ENCODE measurements at regions not wholly inside any gene's neighbourhood (a gene's known extent, or its start where the extent isn't known, plus 50 kb on each side); places are given as distances from the start of the nearest gene placed in this dataset.
A peak's percentile ranks its signal among the peaks of the same experiment; 100 is the strongest.

GRCh38 chr7:130996205-130996832, 262.3 kb upstream of the KLF14 start:
- no peaks in the 10 kb centered on the region for H3K9me3 ChIP-seq
- H3K4me1 ChIP-seq = peaks cover 59% of the 10 kb centered on the region
- TF ChIP-seq CTCF (IDR thresholded peaks at IDR 0.05; ENCODE audit: insufficient read depth in 1 of 2, low read depth in 1 of 2, low read length in 1 of 2, severe bottlenecking in 1 of 2, unreplicated experiment in 1 of 2) = no peak
- H3K27ac Mint-ChIP-seq (ENCODE audit: unreplicated experiment) = peak overlapping the region; percentile 80
- CTCF ChIA-PET = interaction anchor here (1.0 to 4.0 kb wide), 4 partner anchors 14 to 99 kb away, joined by 3 to 24 read pairs (median 6); no protein-coding TSS in a partner anchor
- peaks cover 57% of the 10 kb centered on the region for H3K4me1 Mint-ChIP-seq (ENCODE audit: low read depth, unreplicated experiment)
- no peak overlapping the region for H3K4me3 ChIP-seq (ENCODE audit: low read depth, low read length)
- no peaks in the 10 kb centered on the region for H3K36me3 ChIP-seq (ENCODE audit: control insufficient read depth, insufficient read depth, low read length)
- no peaks in the 10 kb centered on the region for H3K9me3 Mint-ChIP-seq (ENCODE audit: unreplicated experiment)
- POLR2A ChIA-PET = interaction anchor here (0.9 kb wide), 1 partner anchor 83 kb away, joined by 9 read pairs; no protein-coding TSS in a partner anchor
- BruUV-seq (replicated peaks) = TSS peak; percentile 69
- intact Hi-C loops (cut with micrococcal nuclease; ENCODE audit: unreplicated experiment) = loop anchor here (2.0 kb wide), 1 partner anchor 56 kb away; no protein-coding TSS in a partner anchor
- H3K27me3 ChIP-seq (replicated peaks; ENCODE audit: control insufficient read depth, insufficient read depth, low read length) = no peaks in the 10 kb centered on the region
- no peak for DNase-seq
- H3K4me3 Mint-ChIP-seq (ENCODE audit: unreplicated experiment) = peak overlapping the region; percentile 50
- H3K36me3 Mint-ChIP-seq (ENCODE audit: insufficient read depth, unreplicated experiment) = peaks cover 6% of the 10 kb centered on the region
- no peaks in the 10 kb centered on the region for H3K27me3 Mint-ChIP-seq (ENCODE audit: insufficient read depth, unreplicated experiment)

GRCh38 chr7:130996833-130997231, 262.8 kb upstream of the KLF14 start:
- H3K36me3 ChIP-seq (ENCODE audit: control insufficient read depth, insufficient read depth, low read length) = no peaks in the 10 kb centered on the region
- H3K27me3 Mint-ChIP-seq (ENCODE audit: insufficient read depth, unreplicated experiment) = no peaks in the 10 kb centered on the region
- intact Hi-C loops (cut with micrococcal nuclease; ENCODE audit: unreplicated experiment) = loop anchor here (2.0 kb wide), 1 partner anchor 56 kb away; no protein-coding TSS in a partner anchor
- 0 out of 2 replicates have a peak, but pooled peaks cover 4% of the 10 kb centered on the region for H3K9me3 ChIP-seq
- peaks cover 59% of the 10 kb centered on the region for H3K4me1 ChIP-seq
- ChIA-PET CTCF (interaction anchor here (1.0 to 4.0 kb wide), 3 partner anchors 15 to 100 kb away, joined by 3 to 24 read pairs (median 3); no protein-coding TSS in a partner anchor), POLR2A (interaction anchor here (0.8 to 0.9 kb wide), 2 partner anchors 9 to 84 kb away, joined by 3 to 9 read pairs; no protein-coding TSS in a partner anchor)
- H3K27me3 ChIP-seq (replicated peaks; ENCODE audit: control insufficient read depth, insufficient read depth, low read length) = no peaks in the 10 kb centered on the region
- no peak overlapping the region for H3K4me3 ChIP-seq (ENCODE audit: low read depth, low read length)
- no peaks in the 10 kb centered on the region for H3K9me3 Mint-ChIP-seq (ENCODE audit: unreplicated experiment)
- peaks cover 54% of the 10 kb centered on the region for H3K4me1 Mint-ChIP-seq (ENCODE audit: low read depth, unreplicated experiment)
- H3K36me3 Mint-ChIP-seq (ENCODE audit: insufficient read depth, unreplicated experiment) = peaks cover 6% of the 10 kb centered on the region
- no TSS peak for BruUV-seq (replicated peaks)
- no peak for TF ChIP-seq CTCF (IDR thresholded peaks at IDR 0.05; ENCODE audit: insufficient read depth in 1 of 2, low read depth in 1 of 2, low read length in 1 of 2, severe bottlenecking in 1 of 2, unreplicated experiment in 1 of 2)
- H3K4me3 Mint-ChIP-seq (ENCODE audit: unreplicated experiment) = peak overlapping the region; percentile 50
- DNase-seq = peak; percentile 78 to 89
- H3K27ac Mint-ChIP-seq (ENCODE audit: unreplicated experiment) = peak overlapping the region; percentile 80

GRCh38 chr7:130998993-130999602, 265.1 kb upstream of the KLF14 start:
- Histone ChIP-seq H3K4me3 (ENCODE audit: low read depth, low read length) (no peak overlapping the region), H3K4me1 (peaks cover 53% of the 10 kb centered on the region), H3K9me3 (peaks cover 4% of the 10 kb centered on the region; the same call in 1 of the 2 replicates), H3K27me3 (replicated peaks; ENCODE audit: control insufficient read depth, insufficient read depth, low read length) (no peaks in the 10 kb centered on the region), H3K36me3 (ENCODE audit: control insufficient read depth, insufficient read depth, low read length) (no peaks in the 10 kb centered on the region)
- no TSS peak for BruUV-seq (replicated peaks)
- H3K9me3 Mint-ChIP-seq (ENCODE audit: unreplicated experiment) = peaks cover 12% of the 10 kb centered on the region
- intact Hi-C loops (cut with micrococcal nuclease; ENCODE audit: unreplicated experiment) = no loop called here
- TF ChIP-seq CTCF (IDR thresholded peaks at IDR 0.05; ENCODE audit: insufficient read depth in 1 of 2, low read depth in 1 of 2, low read length in 1 of 2, severe bottlenecking in 1 of 2, unreplicated experiment in 1 of 2) = no peak
- H3K4me1 Mint-ChIP-seq (ENCODE audit: low read depth, unreplicated experiment) = peaks cover 47% of the 10 kb centered on the region
- DNase-seq = no peak
- H3K36me3 Mint-ChIP-seq (ENCODE audit: insufficient read depth, unreplicated experiment) = peaks cover 10% of the 10 kb centered on the region
- H3K27ac Mint-ChIP-seq (ENCODE audit: unreplicated experiment) = peak overlapping the region; percentile 87
- POLR2A ChIA-PET = no interaction called here
- H3K4me3 Mint-ChIP-seq (ENCODE audit: unreplicated experiment) = no peak overlapping the region
- CTCF ChIA-PET = no interaction called here
- H3K27me3 Mint-ChIP-seq (ENCODE audit: insufficient read depth, unreplicated experiment) = no peaks in the 10 kb centered on the region
